GM18505 (cell line): ENCODE measurements at regions not wholly inside any gene's neighbourhood (a gene's known extent, or its start where the extent isn't known, plus 50 kb on each side); places are given as distances from the start of the nearest gene placed in this dataset.
"Not testable (repeated sequence)": the region's sequence is repeated elsewhere in the genome, so short reads cannot be mapped to it uniquely, and the experiment has no call there.

Experiments
- ATAC-seq: cut with Tn5 transposase; IDR thresholded peaks from one replicate; pipeline ENCODE4 v1.9.1; 2021; ENCODE audit not compliant: unreplicated experiment
- POLR2A ChIP-seq: IDR thresholded peaks from 4 replicates; pipeline ENCODE4 v1.6.1; 2011; ENCODE audit warnings: borderline replicate concordance; ENCODE audit not compliant: insufficient read depth, insufficient read length; ENCODE audit errors: extremely low read depth

DNA sequence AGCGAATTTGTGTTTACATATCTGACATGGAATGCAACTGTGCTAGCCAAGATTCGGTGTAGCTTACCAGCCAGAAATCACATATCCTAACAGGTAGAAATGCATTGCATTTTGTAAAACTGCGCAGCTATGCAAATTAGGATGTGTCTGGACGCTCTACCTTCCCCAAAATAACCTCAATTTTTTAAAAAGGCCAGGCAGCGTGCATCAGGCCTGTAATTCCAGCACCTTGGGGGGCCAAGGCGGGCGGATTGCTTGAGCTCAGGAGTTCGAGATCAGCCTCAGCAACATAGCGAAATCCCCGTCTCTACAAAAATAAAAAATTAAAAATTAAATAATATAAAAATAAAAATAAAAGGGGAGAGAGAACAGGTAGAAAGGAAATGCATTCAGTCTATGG lies 305.0 kb downstream of the TYW1 start:
- ATAC-seq: no peak
- no peak for TF ChIP-seq POLR2A

DNA sequence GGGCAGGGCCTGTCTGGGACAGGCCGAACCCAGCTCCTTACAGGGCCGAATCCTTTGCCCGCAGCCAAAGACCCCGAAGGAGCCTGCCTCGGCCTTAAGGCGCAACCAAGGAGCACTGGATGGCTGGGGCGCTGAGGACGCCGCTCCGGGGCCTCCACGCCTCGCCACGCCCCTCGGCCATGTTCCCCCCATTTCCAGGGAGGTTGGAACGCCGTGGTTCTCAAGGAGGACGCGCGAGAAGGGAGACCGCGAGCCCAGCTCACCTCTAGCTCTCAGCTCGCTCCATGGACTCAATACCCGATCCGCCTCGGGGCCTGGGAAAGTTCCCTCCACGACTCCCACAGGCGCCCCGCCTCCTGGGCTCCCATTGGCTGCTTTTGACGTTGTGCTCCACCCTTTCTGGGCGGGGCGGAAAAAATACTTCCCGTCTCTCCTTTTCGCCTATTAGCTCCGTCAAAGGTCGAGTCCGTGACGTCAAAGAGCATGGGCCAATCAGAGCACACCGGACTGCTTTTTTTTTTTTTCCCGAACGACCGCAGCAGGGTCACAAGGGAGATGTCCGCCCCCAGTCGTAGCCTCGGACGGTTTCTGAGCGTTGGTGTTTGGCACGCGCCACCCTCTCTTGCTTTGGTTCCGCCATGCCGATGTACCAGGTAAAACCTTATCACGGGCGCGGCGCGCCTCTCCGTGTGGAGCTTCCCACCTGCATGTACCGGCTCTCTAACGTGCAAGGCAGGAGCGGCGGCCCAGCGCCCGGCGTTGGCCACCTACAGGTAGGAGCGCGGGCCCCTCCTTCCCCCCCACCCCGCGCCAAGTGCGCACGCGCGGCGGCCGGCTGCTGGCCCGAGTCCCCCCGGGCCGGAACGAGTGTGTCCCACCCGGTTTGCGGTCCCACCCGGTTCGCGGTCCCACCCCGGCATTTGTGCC lies 305.7 kb downstream of the TYW1 start:
- ATAC-seq: peak; percentile 82
- peak; percentile 89 for TF ChIP-seq POLR2A

DNA sequence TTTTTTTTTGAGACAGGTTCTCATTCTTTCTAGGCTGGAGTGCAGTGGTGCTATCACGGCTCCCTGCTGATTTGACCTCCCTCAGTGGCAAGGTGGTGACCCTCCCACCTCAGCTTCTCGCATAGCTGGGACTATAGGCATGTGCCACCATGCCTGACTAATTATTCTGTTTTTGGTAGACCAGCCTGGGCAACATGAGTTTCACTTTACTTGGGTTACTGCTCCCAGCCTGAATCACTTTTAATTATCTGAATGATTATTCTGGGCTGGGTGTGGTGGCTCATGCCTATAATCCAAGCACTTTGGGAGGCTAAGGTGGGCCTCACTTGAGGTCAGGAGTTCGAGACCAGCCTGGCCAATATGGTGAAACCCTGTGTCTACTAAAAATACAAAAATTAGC lies 308.2 kb downstream of the TYW1 start:
- not testable (repeated sequence) for ATAC-seq

DNA sequence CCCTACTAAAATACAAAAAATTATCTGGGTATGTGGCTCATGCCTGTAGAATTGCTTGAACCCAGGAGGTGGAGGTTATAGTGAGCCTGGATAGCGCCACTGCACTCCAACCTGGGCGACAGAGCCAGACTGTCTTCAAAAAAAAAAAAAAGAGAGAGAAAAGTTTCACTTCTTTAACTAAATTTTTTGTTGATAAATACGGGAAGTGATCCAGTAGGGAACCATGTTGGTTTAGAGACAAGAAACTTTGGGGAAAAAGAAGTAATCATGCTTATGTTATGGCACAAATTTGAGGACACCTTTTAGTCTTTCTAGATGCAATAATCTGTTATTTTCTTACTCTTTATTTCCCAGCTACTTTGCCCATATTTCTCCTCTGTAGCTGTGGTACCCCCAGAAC lies 309.7 kb downstream of the TYW1 start:
- no peak for ATAC-seq
- no peak for TF ChIP-seq POLR2A

DNA sequence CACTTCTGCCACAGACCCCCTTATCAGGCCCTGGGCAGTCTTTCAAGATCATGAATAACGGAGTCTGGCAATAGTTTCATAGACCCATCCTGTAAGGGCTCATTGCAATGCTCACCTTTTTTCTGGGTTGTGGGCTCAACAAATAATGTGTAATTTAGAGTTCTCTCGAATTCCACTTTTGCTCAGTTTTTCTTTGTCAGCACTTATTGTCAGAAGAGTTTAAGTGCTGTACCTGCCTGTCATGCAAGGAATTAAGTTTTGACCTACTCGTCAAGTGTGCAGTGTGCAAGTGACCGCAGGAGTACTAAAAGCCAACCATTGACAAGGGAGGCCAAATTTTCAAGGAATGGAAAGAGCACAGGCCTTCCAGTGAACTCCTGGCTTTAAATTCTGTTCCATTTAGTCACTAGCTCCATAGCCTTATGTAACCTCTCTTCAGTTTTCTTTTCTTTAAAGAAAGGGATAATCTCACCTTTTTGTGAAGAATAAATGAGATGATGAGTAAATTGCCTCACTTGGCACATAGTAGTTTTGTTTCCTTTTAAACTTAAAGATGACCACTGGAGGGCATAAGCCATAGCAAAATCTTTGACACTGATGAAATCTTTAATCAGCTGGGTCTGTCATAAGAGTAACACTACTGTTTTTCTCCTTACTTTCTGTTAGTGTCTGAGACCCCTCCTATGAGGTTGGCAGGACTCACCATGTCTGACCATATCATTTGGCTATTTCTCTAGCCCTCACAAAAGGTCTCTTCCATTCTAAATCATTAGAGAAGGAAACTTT lies 313.3 kb downstream of the TYW1 start:
- TF ChIP-seq POLR2A: no peak
- no peak for ATAC-seq

DNA sequence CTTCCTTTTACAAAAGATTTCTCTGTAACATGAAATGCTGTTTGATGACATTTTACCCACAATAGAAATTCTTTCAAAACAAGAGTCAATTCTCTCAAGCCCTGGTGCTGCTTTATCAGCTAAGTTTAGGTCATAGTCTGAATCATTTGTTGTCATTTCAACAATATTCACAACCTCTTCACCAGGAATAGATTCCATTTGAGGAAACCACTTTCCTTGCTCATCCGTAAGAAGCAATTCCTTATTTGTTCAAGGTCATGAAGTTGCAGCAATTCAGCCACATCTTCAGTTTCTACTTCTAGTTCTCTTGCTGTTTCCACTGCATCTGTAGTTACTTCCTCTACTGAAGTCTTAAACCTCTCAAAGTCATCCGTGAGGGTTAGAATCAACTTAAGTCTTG lies 315.3 kb downstream of the TYW1 start:
- no peak for TF ChIP-seq POLR2A
- ATAC-seq: no peak

DNA sequence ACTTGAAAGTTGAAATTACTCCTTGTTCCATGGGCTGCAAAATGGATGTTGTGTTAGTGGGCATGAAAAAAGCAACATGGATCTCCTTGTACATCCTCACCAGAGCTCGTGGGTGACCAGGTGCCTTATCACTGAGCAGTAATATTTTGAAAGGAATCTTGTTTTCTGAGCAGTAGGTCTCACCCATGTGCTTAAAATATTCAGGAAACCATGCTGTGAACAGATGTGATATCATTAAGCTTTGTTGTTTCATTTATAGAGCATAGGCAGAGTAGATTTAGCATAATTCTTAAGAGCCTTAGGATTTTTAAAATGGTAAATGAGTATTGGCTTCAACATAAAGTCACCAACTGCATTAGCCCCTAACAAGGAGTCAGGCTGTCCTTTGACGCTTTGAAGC lies 316.6 kb downstream of the TYW1 start:
- TF ChIP-seq POLR2A: no peak
- ATAC-seq: no peak

DNA sequence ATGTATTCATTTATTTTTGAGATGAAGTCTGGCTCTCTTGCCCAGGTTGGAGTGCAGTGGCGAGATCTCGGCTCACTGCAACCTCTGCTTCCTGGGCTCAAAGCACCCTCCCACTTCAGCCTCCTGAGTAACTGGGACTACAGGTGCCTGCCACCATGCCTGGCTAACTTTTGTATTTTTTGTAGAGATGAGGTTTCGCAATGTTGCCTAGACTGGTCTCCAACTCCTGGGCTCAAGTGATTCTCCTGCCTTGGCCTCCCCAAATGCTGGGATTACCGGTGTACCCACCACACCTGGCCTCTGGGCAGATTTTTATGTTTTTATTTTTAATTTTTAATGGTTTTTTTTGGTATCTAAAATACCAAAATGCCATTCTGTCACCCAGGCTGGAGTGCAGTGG lies 320.3 kb downstream of the TYW1 start:
- ATAC-seq: not testable (repeated sequence)

DNA sequence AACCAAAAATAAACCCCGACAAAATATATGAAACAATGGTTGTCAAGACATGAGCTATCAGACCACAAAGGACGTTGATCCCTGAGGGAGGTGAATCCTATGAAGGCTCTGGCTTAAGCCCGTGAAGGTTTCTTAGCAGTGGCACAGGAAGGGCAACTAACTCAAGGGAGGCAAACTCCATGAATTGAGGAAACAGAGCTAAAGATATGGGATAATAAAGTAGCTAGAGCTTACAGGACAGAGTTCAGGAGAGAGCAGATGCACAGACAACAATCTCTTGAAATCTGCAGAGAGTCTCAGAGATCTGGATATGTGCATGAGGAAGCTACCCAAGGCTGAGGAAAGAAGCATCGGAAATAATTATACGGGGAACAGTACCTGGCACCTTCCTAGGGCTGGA lies 331.6 kb downstream of the TYW1 start:
- not testable (repeated sequence) for ATAC-seq

DNA sequence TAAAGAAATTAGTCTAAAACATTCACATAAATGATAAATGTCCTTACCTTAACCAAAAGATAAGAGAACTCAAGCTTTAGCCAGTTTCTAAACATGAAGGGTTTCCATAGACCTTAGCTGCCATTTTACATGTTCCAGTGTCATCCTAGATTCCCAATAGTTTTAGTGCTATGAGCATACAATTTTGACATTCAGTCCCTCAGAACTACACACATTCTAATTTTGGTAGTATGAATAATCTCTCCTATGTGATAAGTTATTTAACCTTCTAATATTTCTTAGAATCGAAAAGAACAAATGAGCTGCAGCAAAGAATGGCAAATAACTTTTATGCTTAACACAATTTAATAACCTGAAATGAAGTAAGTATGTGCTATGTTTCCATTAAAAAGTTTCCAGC lies 338.5 kb downstream of the TYW1 start:
- not testable (repeated sequence) for ATAC-seq

DNA sequence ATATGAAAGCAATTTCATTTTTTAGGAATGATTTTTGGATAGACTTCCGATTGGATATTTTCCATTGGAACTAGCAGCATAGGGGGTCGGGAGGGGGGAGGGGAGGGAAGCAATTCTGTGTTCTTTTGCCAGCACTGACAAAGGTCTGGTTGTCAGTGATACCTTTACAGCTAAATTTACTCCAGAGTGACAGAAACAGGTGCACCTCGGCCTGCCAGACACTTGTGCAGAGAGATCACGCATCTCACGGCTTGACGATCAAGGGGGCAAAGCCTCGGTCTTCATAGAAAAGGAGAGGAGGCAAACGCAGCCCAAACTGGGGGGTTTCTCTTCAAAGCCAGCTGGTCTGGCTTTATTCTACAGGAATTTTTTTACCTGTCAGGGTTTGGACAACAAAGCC lies 339.0 kb downstream of the TYW1 start:
- ATAC-seq: not testable (repeated sequence)

DNA sequence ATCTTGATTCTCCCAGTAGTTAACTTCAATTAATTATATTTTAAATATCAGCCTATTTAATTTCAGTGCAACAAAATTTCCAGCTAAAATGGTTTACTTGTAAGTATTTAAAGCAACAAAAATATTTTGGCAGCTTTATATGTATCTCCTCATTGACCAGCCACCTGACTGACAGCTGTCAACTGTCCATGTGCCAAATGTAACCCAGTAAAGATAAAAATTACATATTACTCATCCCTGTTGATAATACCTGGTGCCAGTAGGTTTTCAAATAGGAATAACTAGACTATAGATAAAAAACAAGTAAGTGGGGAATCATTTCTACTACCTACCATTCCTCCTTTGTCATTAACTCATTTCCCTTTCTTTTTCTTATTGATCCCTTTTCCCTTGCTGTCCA lies 341.9 kb downstream of the TYW1 start:
- ATAC-seq: not testable (repeated sequence)

DNA sequence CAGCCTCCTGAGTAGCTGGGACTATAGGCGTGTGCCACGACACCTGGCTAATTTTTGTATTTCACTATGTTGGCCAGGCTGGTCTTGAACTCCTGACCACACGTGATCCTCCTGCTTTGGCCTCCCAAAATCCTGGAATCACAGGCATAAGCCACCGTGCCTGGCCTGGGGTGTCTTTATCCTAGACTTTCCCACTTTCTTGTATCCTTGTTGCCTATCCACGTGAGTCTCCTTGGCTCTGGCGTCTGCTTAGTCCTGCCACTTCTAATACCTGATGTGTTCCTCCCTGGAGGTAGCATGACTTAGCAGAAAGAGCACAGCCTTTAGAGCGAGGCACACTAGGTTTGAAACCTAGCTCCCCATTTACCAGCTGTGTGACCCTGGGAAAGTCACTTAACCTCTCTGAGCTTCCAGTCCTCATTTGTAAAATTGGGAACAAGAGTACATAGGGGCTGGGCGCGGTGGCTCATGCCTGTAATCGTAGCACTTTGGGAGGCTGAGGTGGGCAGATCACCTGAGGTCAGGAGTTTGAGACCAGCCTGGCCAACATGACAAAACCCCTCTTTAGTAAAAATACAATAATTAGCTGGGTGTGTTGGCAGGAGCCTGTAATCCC lies 344.6 kb downstream of the TYW1 start:
- TF ChIP-seq POLR2A: no peak
- no peak for ATAC-seq

DNA sequence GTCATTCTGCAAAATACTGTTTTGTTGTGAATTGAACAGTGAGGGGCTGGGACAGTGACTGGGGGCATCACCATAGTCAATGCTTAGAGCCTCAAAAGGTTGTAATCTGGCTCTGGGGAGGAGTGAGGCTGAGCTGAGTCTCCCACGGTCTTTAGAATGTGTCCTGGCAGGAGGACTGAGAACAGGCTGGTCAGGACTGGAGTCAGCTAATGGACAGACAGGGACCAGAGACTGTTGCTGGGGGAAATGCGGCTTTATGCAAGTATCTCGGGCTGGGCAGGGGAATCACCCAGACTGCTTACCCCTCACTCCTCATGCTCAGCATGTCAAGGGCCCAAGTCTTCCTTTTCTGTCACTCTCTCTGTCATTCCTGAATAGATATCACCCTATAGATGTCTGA lies 346.5 kb downstream of the TYW1 start:
- no peak for TF ChIP-seq POLR2A
- ATAC-seq: no peak

DNA sequence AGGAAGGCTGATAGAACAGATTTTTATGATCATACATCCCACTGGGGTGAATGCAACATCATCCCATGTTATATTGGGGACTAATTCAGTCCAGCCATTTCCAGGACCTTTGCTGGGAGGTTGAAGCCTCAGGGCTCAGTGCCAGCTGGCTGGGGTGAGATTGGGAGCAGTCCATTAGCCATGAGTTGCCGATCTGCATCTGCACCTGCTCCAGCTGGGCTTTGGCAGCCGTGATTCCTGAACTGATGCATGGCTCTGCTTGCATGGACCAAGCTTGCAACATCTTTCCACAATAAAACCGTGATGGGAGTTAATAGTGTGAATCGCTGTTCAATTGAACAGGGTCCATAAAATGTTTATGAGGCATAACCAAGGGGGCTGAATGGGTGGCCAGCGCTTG lies 346.9 kb downstream of the TYW1 start:
- no peak for ATAC-seq
- no peak for TF ChIP-seq POLR2A
